ENCODE measurements at regions not wholly inside any gene's neighbourhood (a gene's known extent, or its start where the extent isn't known, plus 50 kb on each side); places are given as distances from the start of the nearest gene placed in this dataset.

DNA sequence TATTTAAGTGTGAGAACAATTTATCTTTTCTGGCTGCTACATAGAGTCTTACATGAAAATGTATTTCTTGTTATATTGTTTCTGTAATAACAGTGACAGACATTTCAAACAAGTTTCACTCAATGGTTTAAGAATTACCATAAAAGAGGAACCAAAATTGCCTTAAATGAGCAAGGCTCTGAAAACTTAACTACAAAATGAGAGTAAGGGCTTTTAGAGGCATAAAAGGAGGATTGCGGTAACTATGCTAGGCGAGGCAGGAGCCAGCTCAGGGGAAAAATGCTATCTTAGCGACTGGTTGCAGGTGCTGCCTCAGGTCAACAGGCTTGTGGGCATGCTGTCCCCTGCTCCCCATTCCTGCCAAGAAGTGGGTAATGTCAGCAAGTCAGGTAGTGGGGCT is 81.7 kb upstream of the MSI2 start:
- no peak overlapping the region for H3K4me3 ChIP-seq
- POLR2A ChIA-PET = no interaction called here
- 65% methylated on average over 3 of the region's 3 CpGs for WGBS (ENCODE audit: missing lambda C conversion rate)
- CTCF ChIA-PET = no interaction called here
- no peaks in the 10 kb centered on the region for H3K4me1 ChIP-seq
- TF ChIP-seq, protein P1, sequence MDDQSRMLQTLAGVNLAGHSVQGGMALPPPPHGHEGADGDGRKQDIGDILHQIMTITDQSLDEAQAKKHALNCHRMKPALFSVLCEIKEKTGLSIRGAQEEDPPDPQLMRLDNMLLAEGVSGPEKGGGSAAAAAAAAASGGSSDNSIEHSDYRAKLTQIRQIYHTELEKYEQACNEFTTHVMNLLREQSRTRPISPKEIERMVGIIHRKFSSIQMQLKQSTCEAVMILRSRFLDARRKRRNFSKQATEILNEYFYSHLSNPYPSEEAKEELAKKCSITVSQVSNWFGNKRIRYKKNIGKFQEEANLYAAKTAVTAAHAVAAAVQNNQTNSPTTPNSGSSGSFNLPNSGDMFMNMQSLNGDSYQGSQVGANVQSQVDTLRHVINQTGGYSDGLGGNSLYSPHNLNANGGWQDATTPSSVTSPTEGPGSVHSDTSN (IDR thresholded peaks at IDR 0.05) = no peak
- TF ChIP-seq BHLHE40 (IDR thresholded peaks at IDR 0.05; ENCODE audit: low read depth, low read length) (no peak), EHF (CRISPR knock-in tag; IDR thresholded peaks at IDR 0.05) (no peak), CHD4 (IDR thresholded peaks at IDR 0.05; ENCODE audit: borderline replicate concordance) (no peak), HMGXB4 (CRISPR knock-in tag; IDR thresholded peaks at IDR 0.05; ENCODE audit: borderline replicate concordance) (no peak), HOXB5 (CRISPR knock-in tag; IDR thresholded peaks at IDR 0.05) (no peak), HOXB13 (CRISPR knock-in tag; IDR thresholded peaks at IDR 0.05; ENCODE audit: low read depth) (no peak), CEBPB (IDR thresholded peaks at IDR 0.05) (no peak), TFCP2L1 (CRISPR knock-in tag; IDR thresholded peaks at IDR 0.05) (no peak), POLR2A (IDR thresholded peaks at IDR 0.05; ENCODE audit: low read length) (no peak), NR3C1 (IDR thresholded peaks at IDR 0.05) (no peak)
- DNase-seq (ENCODE audit: low read depth in 1 of 2, low spot score in 1 of 2) (no peak), FAIRE-seq (no peak), ATAC-seq (no peak)
- H3K9me3 ChIP-seq = no peaks in the 10 kb centered on the region
- no peak overlapping the region for H3K27ac ChIP-seq
- H3K4me2 ChIP-seq = no peak overlapping the region

GRCh38 chr17:57178839-57179238 is 77.5 kb upstream of the MSI2 start:
- no peaks in the 10 kb centered on the region for H3K4me1 ChIP-seq
- FAIRE-seq (no peak), DNase-seq (ENCODE audit: low read depth in 1 of 2, low spot score in 1 of 2) (no peak), ATAC-seq (no peak)
- ChIA-PET POLR2A (no interaction called here), CTCF (no interaction called here)
- H3K9me3 ChIP-seq = no peaks in the 10 kb centered on the region
- no peak overlapping the region for H3K4me3 ChIP-seq
- TF ChIP-seq GATA3 (IDR thresholded peaks at IDR 0.05; ENCODE audit: borderline replicate concordance) (no peak), CEBPB (IDR thresholded peaks at IDR 0.05) (no peak), RFX5 (IDR thresholded peaks at IDR 0.05) (no peak), CHD2 (IDR thresholded peaks at IDR 0.05; ENCODE audit: low read length, partially characterized antibody) (no peak), POLR2AphosphoS2 (conservative IDR thresholded peaks at IDR 0.05; ENCODE audit: low read length) (no peak), RARB (CRISPR knock-in tag; IDR thresholded peaks at IDR 0.05) (no peak), MAX (IDR thresholded peaks at IDR 0.05) (no peak), BHLHE40 (IDR thresholded peaks at IDR 0.05; ENCODE audit: low read depth, low read length) (no peak)
- WGBS (ENCODE audit: missing lambda C conversion rate) = 93% methylated on average over 4 of the region's 4 CpGs
- no peak overlapping the region for H3K4me2 ChIP-seq
- H3K27ac ChIP-seq = no peak overlapping the region

DNA sequence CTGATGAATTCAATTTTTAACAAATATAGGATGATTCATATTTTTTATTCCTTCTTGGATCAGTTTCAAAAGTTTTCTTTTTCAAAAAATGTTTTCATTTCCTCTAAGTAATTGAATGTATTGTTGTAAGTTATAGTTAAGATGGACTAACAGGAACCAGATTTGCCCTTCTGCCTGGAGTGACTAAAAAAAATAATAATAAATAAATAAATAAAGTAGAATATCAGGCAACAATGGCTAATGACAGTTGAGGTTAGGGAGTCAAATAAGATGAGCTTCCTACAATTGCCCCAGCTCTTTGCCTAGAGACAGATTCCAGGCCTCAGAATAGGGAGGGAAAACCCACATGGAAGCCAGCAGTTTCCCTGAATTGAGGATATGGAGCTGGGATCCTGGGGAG is 73.7 kb upstream of the MSI2 start:
- H3K9me3 ChIP-seq = no peaks in the 10 kb centered on the region
- ChIA-PET CTCF (interaction anchor here (1.3 to 1.8 kb wide), 4 partner anchors 27 to 601 kb away, joined by 3 to 5 read pairs (median 4); no protein-coding TSS in a partner anchor), POLR2A (no interaction called here)
- H3K27ac ChIP-seq = no peak overlapping the region
- no peak for ATAC-seq
- H3K4me2 ChIP-seq = no peak overlapping the region
- H3K4me3 ChIP-seq = no peak overlapping the region
- no peak for FAIRE-seq
- H3K4me1 ChIP-seq = no peaks in the 10 kb centered on the region
- TF ChIP-seq CBX2 (IDR thresholded peaks at IDR 0.05; ENCODE audit: borderline replicate concordance, low read depth) (no peak), ZSCAN20 (CRISPR knock-in tag; IDR thresholded peaks at IDR 0.05) (no peak), RCOR1 (IDR thresholded peaks at IDR 0.05; ENCODE audit: low read depth, low read length) (no peak), TFCP2L1 (CRISPR knock-in tag; IDR thresholded peaks at IDR 0.05) (no peak), KDM1A (IDR thresholded peaks at IDR 0.05; ENCODE audit: low read depth) (no peak), ZC3H11A (IDR thresholded peaks at IDR 0.05) (no peak), NR3C1 (IDR thresholded peaks at IDR 0.05) (no peak)
- no peak for DNase-seq (ENCODE audit: low read depth in 1 of 2, low spot score in 1 of 2)

All from A549 (cell line).